Fibroblast of skin of right quadriceps (primary cell): ENCODE measurements at regions not wholly inside any gene's neighbourhood (a gene's known extent, or its start where the extent isn't known, plus 50 kb on each side); places are given as distances from the start of the nearest gene placed in this dataset.

Experiments used
- DNase-seq: peaks from one replicate; pipeline ENCODE4 v3.0.0-alpha.2; 2013

DNA sequence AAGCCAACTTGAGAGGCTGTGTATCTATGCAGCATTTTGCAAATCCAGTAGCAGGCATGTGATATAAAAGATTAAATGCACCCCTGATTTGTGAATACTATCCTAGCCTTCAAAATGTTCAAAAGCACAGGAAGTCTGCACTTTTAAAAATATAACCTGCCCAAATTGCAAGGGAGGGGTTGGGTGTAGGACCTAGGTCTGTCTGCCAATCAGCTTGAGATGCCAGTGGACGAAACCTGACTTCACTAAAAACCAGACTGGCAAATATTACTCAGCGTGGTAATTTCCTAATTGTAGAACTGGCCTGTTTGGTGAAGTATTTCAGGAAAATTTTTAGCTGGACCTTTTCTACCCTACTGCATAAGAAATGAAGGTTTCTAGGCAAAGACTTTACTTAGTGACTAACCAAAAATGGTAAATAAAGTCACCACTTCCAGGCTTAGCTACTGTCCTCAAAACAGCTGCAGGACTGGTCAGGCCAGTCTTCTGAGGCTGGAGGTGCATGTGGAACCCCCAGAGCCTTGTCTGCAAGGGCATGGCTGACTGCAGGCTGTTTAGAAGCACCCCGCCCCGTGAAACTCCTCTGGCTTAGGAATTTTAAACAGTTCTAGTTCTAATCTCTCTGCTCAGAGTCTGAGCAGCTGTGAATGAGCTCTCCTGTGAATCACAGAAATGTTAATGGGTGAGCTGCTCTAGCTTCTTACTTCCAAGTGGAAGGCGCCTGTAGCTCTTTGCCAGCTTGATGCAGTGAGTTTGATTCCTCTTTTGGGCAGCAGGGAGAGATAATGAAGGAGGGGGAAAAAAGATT lies 104.4 kb upstream of the ESR1 start:
- no peak for DNase-seq

- no peak for DNase-seq
Observed at GRCh38 chr6:151704383-151704782, 103.1 kb upstream of the ESR1 start.

GRCh38 chr6:151705993-151706733 lies 101.3 kb upstream of the ESR1 start:
- DNase-seq = no peak

GRCh38 chr6:151709329-151709728 lies 98.2 kb upstream of the ESR1 start:
- DNase-seq = no peak

DNA sequence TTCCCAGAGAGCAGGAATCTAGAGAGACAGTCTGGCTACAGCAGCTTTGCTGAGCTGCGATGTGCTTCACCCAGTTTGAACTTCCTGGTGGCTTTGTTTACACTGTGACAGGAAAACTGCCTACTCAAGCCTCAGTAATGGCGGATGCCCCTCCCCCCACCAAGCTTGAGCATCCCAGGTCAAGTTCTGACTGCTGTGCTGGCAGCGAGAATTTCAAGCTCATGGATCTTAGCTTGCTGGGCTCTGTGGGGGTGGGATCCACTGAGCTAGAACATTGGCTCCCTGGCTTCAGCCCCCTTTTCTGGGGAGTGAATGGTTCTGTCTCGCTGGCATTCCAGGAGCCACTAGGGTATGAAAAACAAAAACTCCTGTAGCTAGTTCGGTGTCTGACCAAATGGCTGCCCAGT lies 91.0 kb upstream of the ESR1 start:
- no peak for DNase-seq

DNA sequence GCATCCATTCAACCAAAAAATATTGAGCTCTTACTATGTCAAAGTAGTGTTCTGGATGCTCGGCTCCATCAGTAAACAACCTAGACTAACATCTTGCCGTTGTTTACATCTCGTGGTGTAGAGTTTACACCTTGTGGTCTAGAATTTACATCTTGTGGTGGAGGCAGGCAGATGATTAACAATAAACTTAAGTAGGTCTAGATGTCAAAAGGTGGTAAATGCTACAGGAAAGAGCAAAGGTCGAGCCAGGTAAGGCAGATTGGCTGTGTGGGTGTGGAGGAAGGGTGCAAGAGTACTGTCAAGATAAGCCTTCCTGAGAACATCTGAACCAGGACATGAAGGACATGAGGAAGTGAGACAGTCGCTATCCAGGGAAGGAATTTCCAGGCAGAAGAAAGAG lies 88.4 kb upstream of the ESR1 start:
- no peak for DNase-seq

DNA sequence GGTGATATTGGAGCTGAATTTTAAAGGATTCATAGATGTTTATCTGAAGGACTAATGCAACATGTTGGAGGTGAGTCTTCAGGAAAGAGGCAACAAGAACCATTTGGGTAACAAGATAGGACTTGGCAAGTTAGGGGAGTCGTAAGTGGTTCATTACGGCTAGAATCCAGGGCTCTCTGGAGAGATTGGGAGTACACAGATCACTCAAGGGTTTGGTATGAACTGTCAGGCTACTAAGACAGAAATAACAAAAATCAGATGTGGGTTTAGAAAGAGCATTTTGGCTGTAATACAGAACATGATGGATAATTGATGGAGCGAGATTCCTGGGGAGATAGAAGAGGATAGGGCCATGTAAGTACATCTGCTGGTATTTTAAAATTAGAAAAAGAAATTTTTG lies 86.3 kb upstream of the ESR1 start:
- no peak for DNase-seq

DNA sequence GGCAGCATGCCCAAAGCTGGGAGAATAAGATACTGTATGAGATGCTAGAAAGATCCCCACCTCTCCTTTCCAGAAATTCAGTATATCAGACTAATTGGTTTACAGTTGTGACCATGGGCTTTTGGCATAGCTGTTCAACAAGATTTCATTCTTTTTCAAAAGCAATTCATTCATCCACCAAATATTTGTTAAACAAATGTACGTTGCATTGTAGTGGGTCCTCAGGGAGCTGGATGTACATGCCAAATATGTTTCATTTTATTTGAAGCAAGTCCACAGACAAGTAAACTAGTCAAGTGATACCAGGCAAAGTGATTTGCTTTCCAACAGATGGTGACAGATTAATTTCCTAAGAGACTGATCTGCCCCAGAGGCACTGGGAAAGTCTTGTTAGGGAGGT lies 85.8 kb upstream of the ESR1 start:
- no peak for DNase-seq

GRCh38 chr6:151722342-151722741 lies 85.1 kb upstream of the ESR1 start:
- no peak for DNase-seq

DNA sequence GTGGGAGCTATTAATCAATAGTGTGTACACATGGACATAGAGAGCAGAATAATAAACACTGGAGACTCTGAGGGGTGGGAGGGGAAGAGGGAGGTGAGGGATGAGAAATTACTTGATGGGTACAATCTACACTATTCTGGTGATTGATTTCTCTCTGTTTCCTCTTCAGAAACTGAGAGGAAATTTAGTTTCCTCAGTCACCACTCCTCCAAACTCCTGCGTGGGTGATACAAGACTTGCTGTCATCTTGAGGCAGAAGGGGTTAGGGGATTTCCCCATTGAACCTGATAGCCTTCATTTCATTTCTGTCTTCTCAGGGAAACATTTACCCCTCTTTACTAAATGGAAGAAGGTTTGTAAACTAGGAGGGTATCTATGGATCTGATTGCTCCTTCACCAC lies 84.3 kb upstream of the ESR1 start:
- DNase-seq = no peak

DNA sequence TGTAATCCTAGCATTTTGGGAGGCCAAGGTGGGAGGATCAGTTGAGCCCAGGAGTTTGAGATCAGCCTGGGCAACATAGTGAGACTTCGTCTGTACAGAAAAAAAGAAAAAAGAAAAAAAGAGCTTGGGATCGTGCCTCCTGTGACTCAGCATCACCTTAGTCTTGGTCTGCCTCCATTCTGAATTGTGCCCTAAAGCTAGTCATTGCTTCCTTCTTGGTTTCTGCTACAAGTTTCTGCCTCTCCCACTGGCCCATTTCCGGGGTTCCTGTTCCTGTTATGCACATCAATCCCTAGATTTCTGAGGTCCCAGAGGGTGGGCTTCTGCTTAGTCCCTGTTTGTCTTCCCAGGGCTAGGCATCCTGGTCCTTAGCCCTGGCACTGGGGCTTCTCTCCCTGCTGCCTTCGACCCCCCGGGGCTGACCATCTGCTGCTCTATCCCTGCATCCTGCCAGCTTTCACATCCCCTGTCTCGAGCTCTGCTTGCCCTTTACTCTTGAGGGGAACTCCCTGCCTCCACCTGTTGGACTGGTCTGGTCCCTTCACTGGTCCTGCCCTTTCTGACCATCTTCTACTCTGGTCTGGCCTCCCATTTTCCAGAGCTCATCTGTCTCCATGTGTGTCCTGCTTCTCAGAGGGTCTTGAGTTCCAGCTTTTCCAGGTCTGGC lies 77.5 kb upstream of the ESR1 start:
- DNase-seq = no peak

GRCh38 chr6:151730496-151730870 lies 77.0 kb upstream of the ESR1 start:
- DNase-seq = no peak

- DNase-seq = no peak
Observed at GRCh38 chr6:151731313-151731712, 76.2 kb upstream of the ESR1 start.

DNA sequence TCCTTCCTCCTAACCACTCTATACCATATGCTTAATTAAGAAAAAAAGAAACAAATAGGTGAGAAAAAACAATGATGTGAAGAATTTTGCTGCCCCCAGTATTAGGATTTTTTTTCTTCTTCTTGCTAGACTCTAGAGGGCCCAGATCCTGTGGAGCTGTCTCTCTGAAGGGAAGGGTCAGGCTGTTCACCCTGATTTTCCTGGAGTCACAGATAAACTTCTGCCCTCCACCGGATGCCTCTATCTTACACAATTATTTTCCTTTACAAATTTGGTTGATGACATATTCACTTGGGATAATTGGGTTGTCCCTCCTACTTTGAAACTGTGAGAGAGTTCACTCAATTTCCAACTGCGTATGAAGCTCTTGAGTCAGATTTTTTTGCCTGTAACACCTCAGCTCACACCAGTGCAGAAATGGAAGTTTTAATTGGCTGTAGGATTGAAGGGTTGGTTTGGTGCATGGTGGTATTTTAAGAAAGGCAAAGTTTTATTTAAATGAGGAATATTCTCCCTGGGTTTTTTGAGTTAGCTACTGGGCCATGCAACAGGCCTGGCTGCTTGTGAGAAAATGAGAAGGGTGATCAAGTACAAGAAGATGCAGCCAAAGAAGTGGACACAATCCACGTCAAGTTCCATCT lies 73.7 kb upstream of the ESR1 start:
- no peak for DNase-seq

DNA sequence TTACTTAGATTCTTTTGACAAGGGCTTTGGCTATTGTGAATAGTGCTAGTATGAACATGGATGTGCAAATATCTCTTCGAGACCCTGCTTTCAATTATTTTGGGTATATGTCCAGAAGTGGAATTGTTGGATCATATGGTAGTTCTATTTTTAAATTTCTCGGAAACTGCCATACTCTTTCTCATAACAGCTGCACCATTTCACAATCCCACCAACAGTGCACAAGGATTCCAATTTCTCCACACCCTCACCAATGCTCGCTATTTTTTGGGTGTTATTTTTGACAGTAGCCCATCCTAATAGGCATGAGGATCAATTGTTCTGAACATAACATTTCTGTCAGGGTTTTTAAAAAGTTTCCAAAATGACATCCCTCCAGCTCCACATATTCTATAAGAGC lies 69.2 kb upstream of the ESR1 start:
- DNase-seq = no peak

- no peak for DNase-seq
Observed at GRCh38 chr6:151738960-151739359, 68.5 kb upstream of the ESR1 start.

- no peak for DNase-seq
Observed at GRCh38 chr6:151740820-151741219, 66.7 kb upstream of the ESR1 start.

GRCh38 chr6:151747896-151748295 lies 59.6 kb upstream of the ESR1 start:
- DNase-seq = no peak

GRCh38 chr6:151749341-151749740 lies 58.1 kb upstream of the ESR1 start:
- no peak for DNase-seq

GRCh38 chr6:151753581-151753980 lies 53.9 kb upstream of the ESR1 start:
- DNase-seq = no peak

DNA sequence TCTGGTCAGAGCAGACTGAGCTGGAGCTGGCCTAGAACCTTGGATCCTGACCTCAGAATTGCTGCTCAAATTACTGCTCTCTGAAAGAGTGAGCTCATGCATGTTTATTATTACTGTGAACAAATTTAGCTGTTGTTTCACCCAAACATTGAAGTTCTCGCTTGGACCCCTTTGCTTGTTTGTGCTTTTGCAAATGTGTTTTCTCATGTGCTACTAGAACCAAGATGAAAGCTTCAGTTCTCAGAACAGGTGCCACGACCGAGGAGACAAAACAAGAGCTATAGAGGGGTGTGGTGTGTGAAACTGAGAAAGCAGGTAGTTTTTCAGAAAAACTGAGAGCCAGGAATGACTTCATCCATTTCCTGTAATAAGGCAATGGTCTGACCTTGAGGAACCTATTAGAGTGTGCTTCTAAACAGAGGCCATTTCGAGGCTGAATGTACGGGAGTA lies 50.0 kb upstream of the ESR1 start:
- DNase-seq = no peak
